ENCODE measurements at regions not wholly inside any gene's neighbourhood (a gene's known extent, or its start where the extent isn't known, plus 50 kb on each side); places are given as distances from the start of the nearest gene placed in this dataset.

DNA sequence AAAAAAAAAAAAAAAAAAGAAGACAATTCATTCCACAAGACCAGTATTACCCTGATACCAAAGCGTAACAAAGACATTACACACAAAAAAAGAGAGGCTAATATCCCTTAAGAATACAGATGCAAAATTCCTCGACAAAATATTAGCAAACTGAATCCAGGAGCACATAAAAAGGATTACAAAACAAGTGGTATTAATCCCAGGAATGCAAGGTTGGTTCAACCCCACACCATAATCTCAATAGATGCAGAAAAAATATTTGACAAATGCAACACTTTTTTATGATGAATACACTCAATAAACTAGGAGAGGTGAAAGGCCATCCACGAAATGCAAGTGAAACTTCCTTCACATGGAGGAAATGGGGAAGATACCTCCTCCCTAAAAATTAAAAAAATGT lies 80.1 kb upstream of the TLR4 start:
- no peak for TF ChIP-seq CTCF (conservative IDR thresholded peaks at IDR 0.05; ENCODE audit: low read depth, low read length)

GRCh38 chr9:117622347-117622746 lies 81.9 kb upstream of the TLR4 start:
- no peak for DNase-seq (ENCODE audit: low read depth)
- no peak overlapping the region for H3K4me3 ChIP-seq (ENCODE audit: low read depth, low read length)
- TF ChIP-seq CTCF (conservative IDR thresholded peaks at IDR 0.05; ENCODE audit: low read depth, low read length): peak; percentile 31

More for the DNA sequence above, 80.1 kb upstream of the TLR4 start:
- no peak overlapping the region for H3K4me3 ChIP-seq (ENCODE audit: low read depth, low read length)
- DNase-seq (ENCODE audit: low read depth): no peak

- H3K4me3 ChIP-seq (ENCODE audit: low read depth, low read length): no peak overlapping the region
- no peak for DNase-seq (ENCODE audit: low read depth)
- TF ChIP-seq CTCF (conservative IDR thresholded peaks at IDR 0.05; ENCODE audit: low read depth, low read length): no peak
Observed at GRCh38 chr9:117616431-117616831, 87.8 kb upstream of the TLR4 start.

DNA sequence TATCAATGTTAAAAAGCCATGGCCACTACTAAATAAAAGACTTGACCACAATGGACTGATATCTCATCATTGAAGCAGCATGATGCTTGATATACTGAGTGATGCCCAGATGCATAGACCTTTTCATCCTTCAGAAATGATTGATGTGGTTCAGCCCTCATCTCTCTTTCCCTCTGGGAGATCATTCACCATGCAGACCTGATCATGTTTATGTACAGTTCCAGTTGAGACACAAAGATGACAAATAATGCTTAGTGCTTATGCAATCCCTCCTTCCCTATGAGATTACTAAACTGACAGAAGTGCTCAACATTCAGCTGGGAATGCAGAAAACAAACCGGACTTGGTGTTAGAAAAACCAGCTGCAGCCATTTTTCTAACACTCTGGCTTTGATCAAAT lies 91.9 kb upstream of the TLR4 start:
- H3K4me3 ChIP-seq (ENCODE audit: low read depth, low read length): no peak overlapping the region
- DNase-seq (ENCODE audit: low read depth): no peak

DNA sequence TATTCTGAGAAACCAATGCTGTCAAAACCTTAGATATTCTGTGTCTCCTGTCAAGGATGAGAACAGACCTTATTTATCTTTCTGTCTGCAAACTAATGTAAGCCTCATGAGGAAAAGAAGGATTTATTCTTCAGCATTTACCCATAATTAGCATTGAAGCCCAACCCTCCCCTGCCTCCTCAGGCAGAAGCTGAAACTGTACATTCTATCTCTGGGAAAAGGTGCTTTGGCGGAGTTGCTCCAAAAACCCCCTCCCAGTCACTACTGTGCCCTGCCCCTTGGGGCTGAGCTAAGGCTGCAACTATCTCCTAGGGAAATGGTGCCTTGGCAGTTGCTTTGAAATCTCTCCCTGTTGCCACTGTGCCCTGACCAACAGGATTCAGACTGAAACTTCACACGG lies 106.2 kb upstream of the TLR4 start:
- no peak overlapping the region for H3K4me3 ChIP-seq (ENCODE audit: low read depth, low read length)
- no peak for DNase-seq (ENCODE audit: low read depth)
- TF ChIP-seq CTCF (conservative IDR thresholded peaks at IDR 0.05; ENCODE audit: low read depth, low read length): no peak

More for the DNA sequence above, 91.9 kb upstream of the TLR4 start:
- TF ChIP-seq CTCF (conservative IDR thresholded peaks at IDR 0.05; ENCODE audit: low read depth, low read length): no peak

- DNase-seq (ENCODE audit: low read depth): no peak
- no peak for TF ChIP-seq CTCF (conservative IDR thresholded peaks at IDR 0.05; ENCODE audit: low read depth, low read length)
- no peak overlapping the region for H3K4me3 ChIP-seq (ENCODE audit: low read depth, low read length)
Observed at GRCh38 chr9:117596678-117597077, 107.5 kb upstream of the TLR4 start.

GRCh38 chr9:117595650-117596049 lies 108.6 kb upstream of the TLR4 start:
- no peak for TF ChIP-seq CTCF (conservative IDR thresholded peaks at IDR 0.05; ENCODE audit: low read depth, low read length)
- no peak overlapping the region for H3K4me3 ChIP-seq (ENCODE audit: low read depth, low read length)
- no peak for DNase-seq (ENCODE audit: low read depth)
